GM12878 (cell line): ENCODE measurements at regions not wholly inside any gene's neighbourhood (a gene's known extent, or its start where the extent isn't known, plus 50 kb on each side); places are given as distances from the start of the nearest gene placed in this dataset.

ENCODE experiments used
- EZH2 ChIP-seq: IDR thresholded peaks from 2 replicates; pipeline ENCODE4 v1.6.1; 2012; ENCODE audit warnings: low read depth, mild to moderate bottlenecking, control low read depth, inconsistent platforms, low read length, borderline replicate concordance; ENCODE audit not compliant: control insufficient read depth
- HCFC1 ChIP-seq: fragments of 150-350 bp; IDR thresholded peaks from 2 replicates; pipeline ENCODE4 v1.6.1; 2014; ENCODE audit warnings: low read length

GRCh38 chr1:38727684-38728584, 131.6 kb downstream of the RRAGC start:
- TF ChIP-seq HCFC1 (no peak), EZH2 (no peak)
